GM06990 (cell line): ENCODE measurements at regions not wholly inside any gene's neighbourhood (a gene's known extent, or its start where the extent isn't known, plus 50 kb on each side); places are given as distances from the start of the nearest gene placed in this dataset.

Experiments
- DNase-seq: peaks from one replicate; pipeline ENCODE4 v3.0.0-alpha.2; 2011; ENCODE audit not compliant: insufficient read length; ENCODE audit errors: extremely low read depth
- H3K27me3 ChIP-seq: replicated peaks from 2 replicates; pipeline ENCODE4 v1.6.0; 2011; ENCODE audit warnings: low read length; ENCODE audit not compliant: control insufficient read depth, insufficient read depth
- H3K36me3 ChIP-seq: 2 replicates; pipeline ENCODE4 v1.5.1; 2011; ENCODE audit warnings: low read length; ENCODE audit not compliant: control insufficient read depth, insufficient read depth
- H3K4me3 ChIP-seq: replicated peaks from 2 replicates; pipeline ENCODE4 v1.5.1; 2011; ENCODE audit warnings: low read depth, mild to moderate bottlenecking, control low read depth, low read length
- TF ChIP-seq, protein P1 (sequence below): IDR thresholded peaks from 2 replicates; pipeline ENCODE4 v1.5.1; 2011; ENCODE audit warnings: low read length, control low read depth, mild to moderate bottlenecking, inconsistent platforms; ENCODE audit not compliant: insufficient read depth, poor library complexity, severe bottlenecking

DNA sequence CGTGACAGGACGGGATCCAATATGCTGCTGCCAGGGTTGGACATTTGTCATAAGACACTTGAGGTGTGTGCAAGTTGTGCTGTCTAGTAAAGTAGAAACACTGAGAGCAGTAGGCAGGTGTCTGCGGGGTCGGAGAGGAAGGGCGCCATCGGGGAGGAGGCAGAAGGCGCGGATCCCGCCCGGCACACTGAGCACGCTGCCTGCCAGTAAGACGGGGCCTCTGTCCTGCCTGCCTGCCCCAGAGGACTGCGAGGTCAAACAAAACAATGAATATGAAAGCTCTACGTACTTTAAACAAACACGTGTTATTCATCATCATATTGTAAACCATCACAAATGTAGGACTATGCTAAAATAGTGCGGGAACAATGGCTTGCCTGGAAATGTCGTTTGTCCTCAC is 349.3 kb upstream of the SALL3 start:
- no peaks in the 10 kb centered on the region for H3K36me3 ChIP-seq
- no peaks in the 10 kb centered on the region for H3K27me3 ChIP-seq
- TF ChIP-seq, protein P1, sequence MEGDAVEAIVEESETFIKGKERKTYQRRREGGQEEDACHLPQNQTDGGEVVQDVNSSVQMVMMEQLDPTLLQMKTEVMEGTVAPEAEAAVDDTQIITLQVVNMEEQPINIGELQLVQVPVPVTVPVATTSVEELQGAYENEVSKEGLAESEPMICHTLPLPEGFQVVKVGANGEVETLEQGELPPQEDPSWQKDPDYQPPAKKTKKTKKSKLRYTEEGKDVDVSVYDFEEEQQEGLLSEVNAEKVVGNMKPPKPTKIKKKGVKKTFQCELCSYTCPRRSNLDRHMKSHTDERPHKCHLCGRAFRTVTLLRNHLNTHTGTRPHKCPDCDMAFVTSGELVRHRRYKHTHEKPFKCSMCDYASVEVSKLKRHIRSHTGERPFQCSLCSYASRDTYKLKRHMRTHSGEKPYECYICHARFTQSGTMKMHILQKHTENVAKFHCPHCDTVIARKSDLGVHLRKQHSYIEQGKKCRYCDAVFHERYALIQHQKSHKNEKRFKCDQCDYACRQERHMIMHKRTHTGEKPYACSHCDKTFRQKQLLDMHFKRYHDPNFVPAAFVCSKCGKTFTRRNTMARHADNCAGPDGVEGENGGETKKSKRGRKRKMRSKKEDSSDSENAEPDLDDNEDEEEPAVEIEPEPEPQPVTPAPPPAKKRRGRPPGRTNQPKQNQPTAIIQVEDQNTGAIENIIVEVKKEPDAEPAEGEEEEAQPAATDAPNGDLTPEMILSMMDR: no peak
- H3K4me3 ChIP-seq: no peak overlapping the region
- no peak for DNase-seq

DNA sequence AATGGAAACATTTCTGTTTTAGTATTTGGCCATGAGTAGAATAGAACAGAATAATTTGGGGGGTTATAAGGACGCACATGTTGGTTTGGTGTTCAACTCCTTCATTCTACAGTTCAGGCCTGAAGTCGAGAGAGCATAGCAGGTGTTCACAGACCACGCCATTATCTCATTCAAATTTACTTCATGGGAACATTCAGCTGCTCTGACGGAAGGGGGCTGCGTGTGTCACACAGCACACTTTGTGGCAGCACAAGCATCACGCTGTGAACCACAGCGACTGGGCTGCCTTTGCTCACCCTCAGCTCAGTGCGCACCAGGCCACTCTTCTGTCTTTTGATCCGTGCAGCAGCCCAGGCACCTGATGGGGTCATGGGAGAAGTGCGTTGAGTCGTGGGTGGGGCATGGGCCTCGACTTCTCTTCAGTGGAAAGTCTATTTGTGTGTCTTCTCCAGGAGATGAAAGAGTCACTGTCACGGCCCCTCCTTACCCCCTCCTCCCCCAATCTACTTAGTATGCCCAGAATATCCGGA is 348.6 kb upstream of the SALL3 start:
- no peak overlapping the region for H3K4me3 ChIP-seq
- no peak for DNase-seq
- no peaks in the 10 kb centered on the region for H3K27me3 ChIP-seq
- TF ChIP-seq, protein P1: no peak
- H3K36me3 ChIP-seq: no peaks in the 10 kb centered on the region

DNA sequence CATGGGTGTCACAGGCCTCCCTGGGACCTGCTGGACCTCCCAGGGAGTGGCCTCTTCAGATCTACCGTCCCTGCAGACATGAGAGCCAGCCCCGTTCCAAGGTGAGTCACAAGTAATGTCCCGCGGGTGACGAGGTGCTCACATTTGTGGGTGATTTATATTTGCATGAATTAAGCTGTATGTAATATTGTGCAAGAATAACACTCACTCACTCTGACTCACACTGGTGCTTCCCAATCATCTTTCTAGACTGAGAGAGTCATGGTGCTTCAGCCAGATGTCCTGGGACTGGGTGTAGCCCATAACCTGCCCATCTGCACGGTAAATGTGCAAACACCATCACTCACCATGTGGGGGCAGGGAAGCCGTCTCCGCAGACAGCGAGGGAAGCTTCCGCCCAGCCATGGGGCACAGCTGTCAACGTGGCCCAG is 347.5 kb upstream of the SALL3 start:
- no peaks in the 10 kb centered on the region for H3K36me3 ChIP-seq
- DNase-seq: no peak
- no peaks in the 10 kb centered on the region for H3K27me3 ChIP-seq
- no peak overlapping the region for H3K4me3 ChIP-seq
- TF ChIP-seq, protein P1: no peak

DNA sequence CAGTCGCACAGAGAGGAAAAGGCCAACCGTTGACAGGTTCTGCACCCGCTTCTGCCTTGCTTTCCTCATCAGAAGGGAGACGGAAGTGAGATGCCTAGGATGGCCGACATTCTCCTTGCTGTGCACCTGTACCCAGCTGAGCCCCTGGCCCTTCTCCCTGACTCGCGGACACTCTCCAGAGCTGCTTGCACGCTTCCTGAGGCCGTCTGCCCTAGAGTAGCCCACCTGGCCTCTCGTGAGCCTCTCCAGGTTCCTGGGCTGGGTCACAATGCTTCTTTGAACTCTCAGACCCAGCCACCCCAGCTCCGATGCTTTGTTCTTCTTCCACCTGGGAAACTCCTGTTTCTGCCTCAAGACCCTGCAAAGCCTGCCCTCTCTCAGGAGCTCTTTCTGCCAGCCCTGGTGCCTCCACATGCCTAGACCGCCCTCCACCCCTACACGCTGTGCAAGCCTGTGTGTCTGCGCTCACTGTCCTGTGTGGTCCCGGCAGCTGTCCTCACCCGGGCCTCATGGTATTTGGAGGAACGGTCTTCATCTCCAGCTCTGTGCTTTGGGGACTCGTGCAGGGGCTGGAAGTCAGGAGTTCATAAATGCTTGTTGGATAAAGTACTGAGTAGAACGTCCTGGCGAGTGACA is 345.4 kb upstream of the SALL3 start:
- Histone ChIP-seq H3K27me3 (no peaks in the 10 kb centered on the region), H3K36me3 (no peaks in the 10 kb centered on the region), H3K4me3 (no peak overlapping the region)
- TF ChIP-seq, protein P1: no peak
- DNase-seq: no peak

DNA sequence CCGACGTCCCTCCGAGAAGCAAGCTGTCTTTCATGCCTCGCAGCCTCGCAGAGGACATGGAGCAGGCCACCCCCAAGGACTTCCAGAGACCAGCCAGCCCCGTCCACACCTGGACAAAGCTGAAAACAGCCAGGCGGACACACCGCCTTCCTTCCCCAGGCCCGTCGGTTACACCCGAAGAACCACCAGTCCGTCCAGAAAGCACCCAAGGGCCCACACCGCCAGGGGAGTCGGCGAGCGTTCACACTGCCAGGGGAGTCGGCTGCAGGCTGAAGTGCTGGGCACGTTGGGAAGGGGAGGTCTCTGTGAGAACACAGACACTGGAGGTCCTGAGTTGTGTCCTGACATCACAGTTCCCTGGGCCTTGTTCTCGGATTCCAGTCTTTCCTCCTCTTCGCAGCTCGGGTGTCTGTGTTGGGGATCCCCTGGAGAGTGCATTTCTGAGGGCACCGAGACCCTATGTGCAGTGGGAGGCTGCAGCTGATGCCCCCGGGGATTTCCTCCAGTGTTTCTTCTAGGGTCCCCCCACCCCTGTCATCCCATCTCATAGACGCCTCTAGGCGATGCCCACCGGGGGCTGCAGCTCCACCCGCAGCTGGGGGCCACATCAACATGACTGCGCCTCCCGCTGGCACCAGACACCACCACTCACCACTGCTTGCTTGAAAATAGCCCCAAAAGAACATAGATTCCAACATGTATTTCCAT is 344.4 kb upstream of the SALL3 start:
- H3K36me3 ChIP-seq: no peaks in the 10 kb centered on the region
- no peaks in the 10 kb centered on the region for H3K27me3 ChIP-seq
- no peak for DNase-seq
- no peak overlapping the region for H3K4me3 ChIP-seq
- TF ChIP-seq, protein P1: no peak
